ENCODE measurements at regions not wholly inside any gene's neighbourhood (a gene's known extent, or its start where the extent isn't known, plus 50 kb on each side); places are given as distances from the start of the nearest gene placed in this dataset.

DNA sequence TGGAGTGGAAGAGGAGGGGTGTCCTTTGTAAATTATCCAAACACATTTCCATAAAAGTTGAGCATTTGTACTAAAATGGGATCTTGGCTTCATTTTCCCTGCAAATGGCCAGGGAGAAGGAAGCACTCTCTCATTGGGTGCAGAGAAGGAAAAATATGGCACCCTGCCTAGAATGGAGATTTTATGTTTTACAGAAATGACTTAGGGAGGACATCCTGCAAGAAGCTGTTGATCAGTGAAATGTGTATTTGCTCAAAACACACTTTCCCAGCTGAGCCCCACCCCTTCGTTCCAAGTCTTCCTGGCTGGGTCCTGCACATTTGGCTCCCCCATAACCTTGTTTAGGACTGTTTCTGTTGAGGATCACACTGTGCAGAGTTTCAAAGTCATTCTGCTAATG lies 213.5 kb upstream of the TAPT1 start:
- Histone ChIP-seq H3K36me3 (ENCODE audit: control insufficient read depth, insufficient read depth, low read length) (no peaks in the 10 kb centered on the region), H3K79me2 (ENCODE audit: control insufficient read depth, insufficient read depth, low read length) (no peaks in the 10 kb centered on the region), H2AFZ (ENCODE audit: low read depth, low read length) (no peak overlapping the region), H3K27ac (ENCODE audit: extremely low read depth, low read depth, low read length) (no peak overlapping the region), H3K9me3 (replicated peaks; ENCODE audit: control insufficient read depth, insufficient read depth, low read depth, low read length) (no peaks in the 10 kb centered on the region), H3K9me1 (ENCODE audit: control insufficient read depth, insufficient read depth, low read length) (no peaks in the 10 kb centered on the region), H3K9ac (ENCODE audit: insufficient read depth in 1 of 2, low read depth in 2 of 2, low read length in 2 of 2) (no peak overlapping the region), H4K20me1 (replicated peaks; ENCODE audit: control insufficient read depth, insufficient read depth, low read length) (no peaks in the 10 kb centered on the region), H3K4me2 (ENCODE audit: insufficient read depth, low read length) (no peak overlapping the region), H3K27me3 (ENCODE audit: control insufficient read depth in 2 of 2, insufficient read depth in 2 of 2, low read length in 2 of 2) (no peaks in the 10 kb centered on the region), H3K4me3 (no peak overlapping the region), H3K4me1 (replicated peaks in 1 of 2; ENCODE audit: control insufficient read depth in 2 of 2, insufficient read depth in 2 of 2, low read length in 2 of 2) (no peaks in the 10 kb centered on the region)
- POLR2A ChIA-PET: no interaction called here
- in situ Hi-C loops (cut with MboI): no loop called here
- intact Hi-C loops (cut with micrococcal nuclease): loop anchor here (5.0 kb wide), 1 partner anchor 962 kb away; no protein-coding TSS in a partner anchor
- FAIRE-seq (no peak), DNase-seq (ENCODE audit: extremely low read depth in 1 of 4, low spot score in 3 of 4) (no peak), ATAC-seq (no peak)
- 0% methylated on average over 1 of the region's 1 CpG for WGBS (ENCODE audit: insufficient coverage, low coverage, missing lambda C conversion rate)
- no peak for TF ChIP-seq JUND (IDR thresholded peaks at IDR 0.05; ENCODE audit: borderline replicate concordance, low read depth, low read length)
- TF ChIP-seq JUND (tag; IDR thresholded peaks at IDR 0.05; ENCODE audit: borderline replicate concordance, low read depth, low read length): no peak
- CTCF ChIA-PET (ENCODE audit: low intra/inter-chr PET ratio): no interaction called here
- no TSS peak for BruUV-seq (replicated peaks)

DNA sequence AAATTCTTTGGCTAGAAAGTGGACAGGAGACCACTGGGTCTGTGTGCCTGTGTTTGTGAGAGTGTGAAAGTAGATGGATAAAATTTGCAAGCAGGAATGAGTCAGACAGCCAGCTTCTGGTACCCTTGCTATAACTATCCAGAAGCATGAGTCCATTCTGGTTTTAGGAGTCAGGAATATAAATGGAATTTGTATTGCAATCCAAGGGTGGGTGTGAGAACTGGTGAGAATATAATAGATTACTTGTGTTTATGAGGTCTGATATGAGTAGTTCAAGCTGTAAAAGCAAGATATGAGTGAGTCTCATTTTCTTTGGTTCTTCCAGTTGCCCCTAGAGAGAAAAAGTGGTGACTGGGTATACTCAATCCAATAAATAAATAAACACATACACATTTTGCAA lies 212.7 kb upstream of the TAPT1 start:
- Histone ChIP-seq H3K4me2 (ENCODE audit: insufficient read depth, low read length) (no peak overlapping the region), H2AFZ (ENCODE audit: low read depth, low read length) (no peak overlapping the region), H3K9me1 (ENCODE audit: control insufficient read depth, insufficient read depth, low read length) (no peaks in the 10 kb centered on the region), H3K4me3 (no peak overlapping the region), H3K9ac (ENCODE audit: insufficient read depth in 1 of 2, low read depth in 2 of 2, low read length in 2 of 2) (no peak overlapping the region), H4K20me1 (replicated peaks; ENCODE audit: control insufficient read depth, insufficient read depth, low read length) (no peaks in the 10 kb centered on the region), H3K79me2 (ENCODE audit: control insufficient read depth, insufficient read depth, low read length) (no peaks in the 10 kb centered on the region), H3K4me1 (replicated peaks in 1 of 2; ENCODE audit: control insufficient read depth in 2 of 2, insufficient read depth in 2 of 2, low read length in 2 of 2) (no peaks in the 10 kb centered on the region), H3K27ac (ENCODE audit: extremely low read depth, low read depth, low read length) (no peak overlapping the region), H3K36me3 (ENCODE audit: control insufficient read depth, insufficient read depth, low read length) (no peaks in the 10 kb centered on the region), H3K9me3 (replicated peaks; ENCODE audit: control insufficient read depth, insufficient read depth, low read depth, low read length) (no peaks in the 10 kb centered on the region), H3K27me3 (ENCODE audit: control insufficient read depth in 2 of 2, insufficient read depth in 2 of 2, low read length in 2 of 2) (no peaks in the 10 kb centered on the region)
- intact Hi-C loops (cut with micrococcal nuclease): no loop called here
- no peak for FAIRE-seq
- TF ChIP-seq, protein P1, sequence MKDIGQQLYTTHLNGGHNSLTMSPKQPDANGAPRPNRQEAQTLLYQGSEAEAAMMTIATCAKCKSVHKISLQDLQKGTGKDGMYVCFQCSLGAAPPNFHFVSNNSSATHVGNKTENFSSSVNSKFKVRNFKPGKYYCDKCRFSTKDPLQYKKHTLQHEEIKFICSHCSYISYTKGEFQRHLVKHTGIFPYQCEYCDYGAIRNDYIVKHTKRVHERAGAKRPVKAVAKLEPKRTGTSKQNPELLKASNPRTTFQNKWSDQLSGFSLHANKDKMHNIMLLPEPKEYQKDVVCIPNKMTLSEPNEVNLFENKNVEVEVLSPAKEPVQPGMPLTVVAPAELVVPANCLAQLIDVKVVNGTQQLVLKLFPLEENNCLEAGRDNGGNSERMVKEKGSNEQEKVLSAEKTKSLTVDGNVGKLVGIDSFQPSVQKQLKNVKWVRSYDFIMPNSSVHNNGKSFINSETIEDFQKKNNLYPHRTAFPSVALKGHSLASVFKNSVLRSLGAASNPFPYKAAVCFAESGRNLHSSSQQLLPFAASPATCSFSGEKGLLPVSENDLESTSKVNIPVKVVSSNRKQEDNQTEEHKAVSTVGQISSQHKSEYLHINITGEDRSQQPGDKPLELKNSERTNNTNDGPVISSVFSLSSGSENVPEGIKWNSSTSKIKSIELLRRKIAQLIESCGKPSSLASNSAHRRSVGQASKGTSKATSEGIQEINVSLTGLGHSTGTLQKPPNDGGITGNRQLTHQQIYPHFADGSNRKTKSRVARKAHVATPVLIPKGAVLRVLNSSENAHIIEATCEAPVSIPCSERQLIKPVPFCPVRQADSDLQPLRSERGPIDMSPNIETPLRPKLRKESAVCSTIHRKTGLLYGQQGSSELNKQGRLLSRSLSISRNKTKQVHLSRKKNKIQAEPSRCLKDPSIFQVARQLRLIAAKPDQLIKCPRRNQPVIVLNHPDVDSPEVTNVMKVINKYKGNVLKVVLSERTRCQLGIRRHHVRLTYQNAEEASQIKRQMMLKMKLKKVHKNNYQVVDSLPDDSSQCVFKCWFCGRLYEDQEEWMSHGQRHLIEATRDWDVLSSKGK (CRISPR knock-in tag; IDR thresholded peaks at IDR 0.05): no peak
- in situ Hi-C loops (cut with MboI): no loop called here
- CTCF ChIA-PET (ENCODE audit: low intra/inter-chr PET ratio): no interaction called here
- ATAC-seq: no peak
- POLR2A ChIA-PET: no interaction called here
- BruUV-seq (replicated peaks): no TSS peak
- no peak for DNase-seq (ENCODE audit: extremely low read depth in 1 of 4, low spot score in 3 of 4)
